Tibial nerve (tissue), 4 donors: ENCODE measurements at regions not wholly inside any gene's neighbourhood (a gene's known extent, or its start where the extent isn't known, plus 50 kb on each side); places are given as distances from the start of the nearest gene placed in this dataset.

Source experiments
- DNase-seq, 2 donors: peaks; one replicate each; pipeline ENCODE4 v3.0.0-alpha.2; 2019; ENCODE audit warnings: low spot score in 2 of 2
- H3K27ac ChIP-seq, 4 donors: fragments of 200-600 bp; sonication (generic) in 3 of 4; one replicate each; pipeline ENCODE4 v1.5.1; 2017 to 2019; ENCODE audit warnings: mild to moderate bottlenecking in 1 of 4
- H3K27me3 ChIP-seq, 2 donors: fragments of 200-600 bp; sonication (generic) in 1 of 2; one replicate each; pipeline versions ENCODE4 v1.5.1 to v1.6.0; 2017 to 2019
- H3K36me3 ChIP-seq, 3 donors: fragments of 200-600 bp; sonication (generic); one replicate each; pipeline ENCODE4 v1.5.1; 2018 to 2019
- H3K4me1 ChIP-seq, 4 donors: fragments of 200-600 bp; sonication (generic) in 3 of 4; one replicate each; pipeline ENCODE4 v1.5.1; 2017 to 2019
- H3K4me3 ChIP-seq, 4 donors: fragments of 200-600 bp; sonication (generic) in 3 of 4; one replicate each; pipeline ENCODE4 v1.5.1; 2017 to 2019; ENCODE audit warnings: mild to moderate bottlenecking in 1 of 4, moderate library complexity in 1 of 4
- H3K9me3 ChIP-seq, 4 donors: fragments of 200-600 bp; sonication (generic) in 3 of 4; one replicate each; pipeline ENCODE4 v1.5.1; 2017 to 2019
- EP300 ChIP-seq, 2 donors: sonication (generic); formaldehyde crosslinking; IDR thresholded peaks; one replicate each; pipeline ENCODE4 v1.6.1; 2017; ENCODE audit warnings: antibody characterized with exemption in 2 of 2, mild to moderate bottlenecking in 1 of 2
- POLR2A ChIP-seq, 2 donors: fragments of 450-650 bp; IDR thresholded peaks; one replicate each; pipeline ENCODE4 v1.6.1; 2017; ENCODE audit warnings: antibody characterized with exemption in 2 of 2, mild to moderate bottlenecking in 2 of 2, moderate library complexity in 2 of 2
- WGBS, 2 donors: methylation state at CpG; one replicate each; pipeline ENCODE4 v1.1.5; 2018; 5-methylcytosine and 5-hydroxymethylcytosine counted together
- TF ChIP-seq, protein P1 (sequence below), 5 experiments: fragments of 200-600 bp in 3 of 5; fragments of 450-650 bp in 2 of 5; sonication (generic) in 3 of 5; IDR thresholded peaks; one replicate each; pipeline ENCODE4 v1.5.1; 2016 to 2019; ENCODE audit warnings: antibody characterized with exemption in 5 of 5, mild to moderate bottlenecking in 3 of 5, moderate library complexity in 2 of 5

DNA sequence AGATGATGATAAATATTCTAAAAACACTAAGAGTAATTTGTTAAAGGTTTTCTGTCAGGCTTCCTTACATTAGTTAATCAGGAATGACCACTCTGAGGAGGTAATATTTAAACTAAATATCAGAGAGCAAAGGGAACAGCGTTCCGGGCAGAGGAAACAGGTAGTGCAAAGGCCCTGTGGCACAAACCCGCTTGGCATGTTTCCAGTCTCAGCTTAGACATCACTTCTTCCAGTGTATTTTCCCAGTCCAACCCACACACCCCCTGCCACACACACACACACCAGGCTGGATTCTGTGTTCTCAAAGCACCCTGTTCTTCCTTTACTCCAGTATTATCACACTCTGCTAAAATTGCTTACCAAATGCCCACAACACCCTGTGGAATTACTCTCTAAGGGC is 247.1 kb downstream of the RPS29 start:
- peaks cover 0 to 16% (median 0%) of the 10 kb centered on the region in 4 donors for H3K9me3 ChIP-seq
- no peaks in the 10 kb centered on the region for H3K36me3 ChIP-seq
- H3K4me3 ChIP-seq, result no peak overlapping the region
- no peak for DNase-seq
- TF ChIP-seq EP300 (IDR thresholded peaks at IDR 0.05) (no peak), POLR2A (IDR thresholded peaks at IDR 0.05) (no peak)
- TF ChIP-seq, protein P1, sequence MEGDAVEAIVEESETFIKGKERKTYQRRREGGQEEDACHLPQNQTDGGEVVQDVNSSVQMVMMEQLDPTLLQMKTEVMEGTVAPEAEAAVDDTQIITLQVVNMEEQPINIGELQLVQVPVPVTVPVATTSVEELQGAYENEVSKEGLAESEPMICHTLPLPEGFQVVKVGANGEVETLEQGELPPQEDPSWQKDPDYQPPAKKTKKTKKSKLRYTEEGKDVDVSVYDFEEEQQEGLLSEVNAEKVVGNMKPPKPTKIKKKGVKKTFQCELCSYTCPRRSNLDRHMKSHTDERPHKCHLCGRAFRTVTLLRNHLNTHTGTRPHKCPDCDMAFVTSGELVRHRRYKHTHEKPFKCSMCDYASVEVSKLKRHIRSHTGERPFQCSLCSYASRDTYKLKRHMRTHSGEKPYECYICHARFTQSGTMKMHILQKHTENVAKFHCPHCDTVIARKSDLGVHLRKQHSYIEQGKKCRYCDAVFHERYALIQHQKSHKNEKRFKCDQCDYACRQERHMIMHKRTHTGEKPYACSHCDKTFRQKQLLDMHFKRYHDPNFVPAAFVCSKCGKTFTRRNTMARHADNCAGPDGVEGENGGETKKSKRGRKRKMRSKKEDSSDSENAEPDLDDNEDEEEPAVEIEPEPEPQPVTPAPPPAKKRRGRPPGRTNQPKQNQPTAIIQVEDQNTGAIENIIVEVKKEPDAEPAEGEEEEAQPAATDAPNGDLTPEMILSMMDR (IDR thresholded peaks at IDR 0.05), result no peak
- no peaks in the 10 kb centered on the region for H3K4me1 ChIP-seq
- no peaks in the 10 kb centered on the region for H3K27me3 ChIP-seq
- 94 to 98% methylated on average over 3 of the region's 3 CpGs for WGBS, 2 donors
- no peak overlapping the region for H3K27ac ChIP-seq

DNA sequence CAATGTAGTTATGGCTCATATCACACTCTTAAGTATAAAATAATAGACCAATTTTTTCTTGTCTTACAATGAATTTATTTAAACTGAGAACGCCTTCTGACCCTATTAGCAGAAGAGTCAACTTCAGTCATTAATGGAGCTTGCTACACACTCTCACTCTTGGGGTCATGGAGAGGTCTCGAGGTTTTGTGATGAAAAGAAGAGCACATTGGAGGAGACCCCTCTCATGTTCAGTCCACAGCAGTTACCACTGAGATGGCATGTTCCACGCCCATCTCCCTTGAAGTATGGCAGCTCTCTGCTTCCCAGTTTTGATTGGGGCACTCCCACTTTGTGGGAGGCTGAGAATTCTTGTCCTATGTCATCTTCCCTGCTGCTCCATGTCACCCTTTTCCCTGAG is 266.4 kb downstream of the RPS29 start:
- no peaks in the 10 kb centered on the region for H3K9me3 ChIP-seq
- WGBS, 2 donors, result 75 to 76% methylated on average over 3 of the region's 3 CpGs
- no peak overlapping the region for H3K27ac ChIP-seq
- DNase-seq, result no peak
- TF ChIP-seq, protein P1 (IDR thresholded peaks at IDR 0.05), result no peak
- TF ChIP-seq EP300 (IDR thresholded peaks at IDR 0.05), result no peak
- TF ChIP-seq POLR2A (IDR thresholded peaks at IDR 0.05), result no peak
- H3K4me3 ChIP-seq, result no peak overlapping the region
- H3K27me3 ChIP-seq, result no peaks in the 10 kb centered on the region
- H3K36me3 ChIP-seq, result no peaks in the 10 kb centered on the region
- no peaks in the 10 kb centered on the region for H3K4me1 ChIP-seq

DNA sequence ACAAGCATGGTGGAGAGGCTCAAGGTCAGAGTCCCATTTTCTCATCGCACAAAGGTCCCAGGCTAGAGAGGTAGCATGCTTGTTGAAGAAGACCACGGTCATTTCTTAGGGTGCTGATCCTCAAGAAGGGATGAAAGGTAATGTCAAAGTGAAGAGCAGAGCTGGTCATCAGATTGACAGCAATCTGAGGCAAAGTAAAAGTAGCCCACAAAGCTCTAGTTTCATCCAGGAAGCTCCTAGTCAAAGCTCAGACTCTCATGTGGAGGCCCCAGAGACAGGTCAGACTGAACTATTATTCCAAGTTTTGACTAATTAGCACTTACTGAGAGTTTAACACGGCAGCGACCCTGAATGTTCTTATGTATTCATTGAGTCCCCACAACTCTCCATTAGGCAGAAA is 270.6 kb downstream of the RPS29 start:
- 69 to 85% methylated on average over 4 of the region's 4 CpGs for WGBS, 2 donors
- DNase-seq, result no peak
- H3K4me1 ChIP-seq, result no peaks in the 10 kb centered on the region
- no peak overlapping the region for H3K4me3 ChIP-seq
- H3K36me3 ChIP-seq, result no peaks in the 10 kb centered on the region
- TF ChIP-seq EP300 (IDR thresholded peaks at IDR 0.05), result no peak
- TF ChIP-seq, protein P1 (IDR thresholded peaks at IDR 0.05), result no peak
- TF ChIP-seq POLR2A (IDR thresholded peaks at IDR 0.05), result no peak
- H3K27ac ChIP-seq, result no peak overlapping the region
- no peaks in the 10 kb centered on the region for H3K9me3 ChIP-seq
- H3K27me3 ChIP-seq, result no peaks in the 10 kb centered on the region

DNA sequence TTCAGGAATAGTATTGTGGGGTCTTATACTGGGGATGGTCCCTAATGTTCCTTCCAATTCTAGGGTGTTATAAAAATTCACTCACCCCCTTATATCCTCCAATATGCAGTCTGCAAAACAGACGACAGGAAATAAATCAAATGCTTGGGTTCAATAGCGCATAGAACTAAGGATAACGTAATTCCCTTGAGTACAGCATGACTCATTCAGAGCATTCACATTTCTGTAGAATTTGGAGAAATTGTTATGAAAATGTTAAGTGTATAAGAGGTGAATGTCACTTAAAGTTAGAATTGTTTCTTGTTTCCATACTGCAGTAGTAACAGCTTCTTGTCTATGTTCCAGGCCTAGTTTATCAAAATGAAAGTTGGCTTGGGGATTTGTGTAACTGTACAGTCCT is 271.4 kb downstream of the RPS29 start:
- Histone ChIP-seq H3K9me3 (no peaks in the 10 kb centered on the region), H3K27me3 (no peaks in the 10 kb centered on the region), H3K27ac (no peak overlapping the region), H3K36me3 (no peaks in the 10 kb centered on the region), H3K4me3 (no peak overlapping the region), H3K4me1 (no peaks in the 10 kb centered on the region)
- no peak for DNase-seq
- TF ChIP-seq EP300 (IDR thresholded peaks at IDR 0.05) (no peak), POLR2A (IDR thresholded peaks at IDR 0.05) (no peak)
- TF ChIP-seq, protein P1 (IDR thresholded peaks at IDR 0.05), result no peak
- WGBS, 2 donors, result 37 to 38% methylated on average over 3 of the region's 3 CpGs

DNA sequence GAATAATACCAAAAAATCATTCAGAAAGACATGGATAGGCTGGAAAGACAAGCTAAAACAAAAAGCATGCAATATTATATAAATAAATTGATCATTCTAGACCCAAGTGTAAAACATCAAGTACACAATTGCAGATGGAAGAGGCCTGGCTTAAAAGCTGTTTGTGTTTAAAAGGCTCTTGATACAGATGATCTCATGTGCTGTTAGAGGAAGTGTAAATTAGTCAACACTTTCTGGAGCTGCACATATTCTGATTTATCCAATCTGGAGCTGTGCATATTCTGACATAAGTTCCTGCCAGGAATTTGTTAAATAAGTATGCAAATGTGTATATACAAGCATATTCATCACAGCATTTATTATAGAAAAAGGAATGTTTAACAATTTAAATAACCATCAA is 273.1 kb downstream of the RPS29 start:
- no peak overlapping the region for H3K27ac ChIP-seq
- no peak overlapping the region for H3K4me3 ChIP-seq
- no peaks in the 10 kb centered on the region for H3K9me3 ChIP-seq
- H3K36me3 ChIP-seq, result no peaks in the 10 kb centered on the region
- TF ChIP-seq, protein P1 (IDR thresholded peaks at IDR 0.05), result no peak
- TF ChIP-seq POLR2A (IDR thresholded peaks at IDR 0.05) (no peak), EP300 (IDR thresholded peaks at IDR 0.05) (no peak)
- H3K4me1 ChIP-seq, result no peaks in the 10 kb centered on the region
- DNase-seq, result no peak
- H3K27me3 ChIP-seq, result no peaks in the 10 kb centered on the region
